ENCODE measurements at regions not wholly inside any gene's neighbourhood (a gene's known extent, or its start where the extent isn't known, plus 50 kb on each side); places are given as distances from the start of the nearest gene placed in this dataset.

- no peak for TF ChIP-seq FOS (IDR thresholded peaks at IDR 0.05; ENCODE audit: borderline replicate concordance, insufficient read depth, low read length)
- TF ChIP-seq JUN (IDR thresholded peaks at IDR 0.05; ENCODE audit: borderline replicate concordance, insufficient read depth, insufficient read length, low read depth), result no peak
- TF ChIP-seq MAX (IDR thresholded peaks at IDR 0.05; ENCODE audit: insufficient read depth, insufficient read length), result no peak
- TF ChIP-seq POLR2A (IDR thresholded peaks at IDR 0.05; ENCODE audit: low read depth, low read length), result no peak
- no peak for TF ChIP-seq EZH2 (IDR thresholded peaks at IDR 0.05; ENCODE audit: borderline replicate concordance, low read depth, low read length, severe bottlenecking)
- no peak for TF ChIP-seq GATA2 (IDR thresholded peaks at IDR 0.05; ENCODE audit: insufficient read depth, insufficient read length, low read depth, low read length)
- TF ChIP-seq POLR2AphosphoS5 (IDR thresholded peaks at IDR 0.05; ENCODE audit: insufficient read depth, low read depth, low read length), result no peak
- no peak for TF ChIP-seq MYC (IDR thresholded peaks at IDR 0.05; ENCODE audit: low read depth, low read length)
- TF ChIP-seq CTCF (IDR thresholded peaks at IDR 0.05; ENCODE audit: extremely low read depth in 1 of 2, insufficient read depth in 1 of 2, low read depth in 1 of 2, low read length in 2 of 2), result no peak
- dilution Hi-C loops (cut with MboI; ENCODE audit: extremely low pct_ligation_motif_present, low sequenced_read_pairs), result no loop called here
- CTCF ChIA-PET, result no interaction called here
Observed at GRCh38 chr4:44916411-44916810, 190.1 kb upstream of the GNPDA2 start.

More at GRCh38 chr4:44916411-44916810, 190.1 kb upstream of the GNPDA2 start:
- H3K4me2 ChIP-seq (ENCODE audit: insufficient read depth, low read length), result no peak overlapping the region
- H3K9me3 ChIP-seq (replicated peaks; ENCODE audit: control insufficient read depth, insufficient read depth, low read length), result peaks cover 2% of the 10 kb centered on the region
- H3K9ac ChIP-seq (replicated peaks; ENCODE audit: extremely low read depth, insufficient read depth, low read length), result no peak overlapping the region
- no peaks in the 10 kb centered on the region for H3K36me3 ChIP-seq (ENCODE audit: control insufficient read depth in 2 of 2, extremely low read depth in 1 of 2, insufficient read depth in 2 of 2, low read length in 2 of 2)
- no peak overlapping the region for H3K4me3 ChIP-seq (replicated peaks in 1 of 3; ENCODE audit: insufficient read depth in 1 of 3, low read depth in 1 of 3, low read length in 3 of 3)
- no peak overlapping the region for H2AFZ ChIP-seq (ENCODE audit: low read depth, low read length)
- no peaks in the 10 kb centered on the region for H3K4me1 ChIP-seq (ENCODE audit: control insufficient read depth, extremely low read depth, insufficient read depth, low read length)
- intact Hi-C loops (cut with micrococcal nuclease), result no loop called here
- FAIRE-seq (no peak), DNase-seq (ENCODE audit: low read depth, low spot score) (no peak)
- no peak overlapping the region for H3K27ac ChIP-seq (ENCODE audit: insufficient read depth, low read depth, low read length)
- no peaks in the 10 kb centered on the region for H3K79me2 ChIP-seq (ENCODE audit: control insufficient read depth, insufficient read depth, low read length)
- no TSS peak for BruUV-seq (replicated peaks)
- H4K20me1 ChIP-seq (replicated peaks; ENCODE audit: control insufficient read depth, extremely low read depth, insufficient read depth, low read length), result no peaks in the 10 kb centered on the region
- POLR2A ChIA-PET, result no interaction called here
- no peaks in the 10 kb centered on the region for H3K27me3 ChIP-seq (ENCODE audit: control insufficient read depth in 2 of 2, insufficient read depth in 2 of 2, low read length in 2 of 2)
- H3K9me1 ChIP-seq (replicated peaks; ENCODE audit: control insufficient read depth, extremely low read depth, insufficient read depth, low read length), result no peaks in the 10 kb centered on the region

Data from endothelial cell of umbilical vein (primary cell).